Erythroblast (primary cell): ENCODE measurements at regions not wholly inside any gene's neighbourhood (a gene's known extent, or its start where the extent isn't known, plus 50 kb on each side); places are given as distances from the start of the nearest gene placed in this dataset.

ENCODE experiments used
- GATA1 ChIP-seq: IDR thresholded peaks from 2 replicates; pipeline ENCODE4 v1.6.1; 2011; ENCODE audit warnings: low read depth, mild to moderate bottlenecking, control low read depth, low read length, moderate library complexity
- POLR2A ChIP-seq: IDR thresholded peaks from 2 replicates; pipeline ENCODE4 v1.6.1; 2011; ENCODE audit warnings: mild to moderate bottlenecking, low read length

- TF ChIP-seq POLR2A = no peak
- no peak for TF ChIP-seq GATA1
These were observed 147.2 kb upstream of the COX10 start for GRCh38 chr17:13921841-13922776.
